ENCODE measurements at regions not wholly inside any gene's neighbourhood (a gene's known extent, or its start where the extent isn't known, plus 50 kb on each side); places are given as distances from the start of the nearest gene placed in this dataset.

GRCh38 chr14:75370416-75371205, 57.2 kb upstream of the JDP2 start:
- no peak for DNase-seq (ENCODE audit: low read depth in 2 of 2)

- no peak for DNase-seq (ENCODE audit: low read depth in 2 of 2)
These were observed 56.5 kb upstream of the JDP2 start for GRCh38 chr14:75371297-75371696.

GRCh38 chr14:75372260-75372659, 55.6 kb upstream of the JDP2 start:
- no peak for DNase-seq (ENCODE audit: low read depth in 2 of 2)

- no peak for DNase-seq (ENCODE audit: low read depth in 2 of 2)
These were observed 54.7 kb upstream of the JDP2 start for GRCh38 chr14:75373133-75373532.

GRCh38 chr14:75373616-75374015, 54.2 kb upstream of the JDP2 start:
- DNase-seq (ENCODE audit: low read depth in 2 of 2) = no peak

- no peak for DNase-seq (ENCODE audit: low read depth in 2 of 2)
These were observed 52.9 kb upstream of the JDP2 start for GRCh38 chr14:75374911-75375310.

GRCh38 chr14:75375983-75376382, 51.8 kb upstream of the JDP2 start:
- DNase-seq (ENCODE audit: low read depth in 2 of 2) = no peak
